ENCODE measurements at regions not wholly inside any gene's neighbourhood (a gene's known extent, or its start where the extent isn't known, plus 50 kb on each side); places are given as distances from the start of the nearest gene placed in this dataset.

DNA sequence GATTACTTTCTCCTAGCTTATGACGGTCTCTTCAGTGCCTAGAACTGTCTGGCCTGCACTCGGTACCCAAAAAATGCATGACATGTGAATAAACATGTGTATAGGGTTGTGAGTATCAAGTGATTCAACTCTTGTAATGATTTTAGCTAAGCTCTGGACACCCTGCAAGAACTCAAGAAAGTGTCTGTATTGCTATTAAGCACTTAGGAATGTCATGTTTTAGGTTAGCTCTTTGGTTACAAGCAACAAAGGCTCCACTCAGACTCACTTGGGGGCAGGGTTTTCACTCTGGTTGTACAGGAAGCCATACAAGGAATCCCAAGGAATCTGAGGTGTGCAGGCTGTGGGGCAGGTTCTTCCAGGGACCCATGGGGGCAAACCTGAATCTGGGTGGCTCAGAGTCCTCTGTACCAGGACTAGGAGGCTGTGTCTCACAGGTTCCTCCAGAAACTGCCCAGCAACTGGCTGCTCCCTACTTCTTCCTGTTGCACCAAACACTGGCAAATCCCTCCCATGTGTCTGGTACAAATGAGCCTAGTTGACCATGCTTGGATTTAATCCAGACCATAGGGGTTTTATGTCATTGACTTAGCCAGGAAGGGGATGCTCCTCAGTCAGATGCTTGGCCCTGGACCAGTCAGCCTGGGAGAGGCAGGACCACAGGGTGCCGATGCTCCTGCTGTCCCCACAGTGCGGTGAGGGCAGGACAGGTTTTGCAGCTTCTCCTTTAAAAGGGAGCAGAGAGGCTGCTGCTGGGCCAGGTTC, 77.9 kb upstream of the CDH4 start:
- H3K4me3 ChIP-seq (ENCODE audit: control insufficient read depth, low read depth, low read length) = no peak overlapping the region
- no peak for DNase-seq (ENCODE audit: low read depth)
- TF ChIP-seq, protein P1, sequence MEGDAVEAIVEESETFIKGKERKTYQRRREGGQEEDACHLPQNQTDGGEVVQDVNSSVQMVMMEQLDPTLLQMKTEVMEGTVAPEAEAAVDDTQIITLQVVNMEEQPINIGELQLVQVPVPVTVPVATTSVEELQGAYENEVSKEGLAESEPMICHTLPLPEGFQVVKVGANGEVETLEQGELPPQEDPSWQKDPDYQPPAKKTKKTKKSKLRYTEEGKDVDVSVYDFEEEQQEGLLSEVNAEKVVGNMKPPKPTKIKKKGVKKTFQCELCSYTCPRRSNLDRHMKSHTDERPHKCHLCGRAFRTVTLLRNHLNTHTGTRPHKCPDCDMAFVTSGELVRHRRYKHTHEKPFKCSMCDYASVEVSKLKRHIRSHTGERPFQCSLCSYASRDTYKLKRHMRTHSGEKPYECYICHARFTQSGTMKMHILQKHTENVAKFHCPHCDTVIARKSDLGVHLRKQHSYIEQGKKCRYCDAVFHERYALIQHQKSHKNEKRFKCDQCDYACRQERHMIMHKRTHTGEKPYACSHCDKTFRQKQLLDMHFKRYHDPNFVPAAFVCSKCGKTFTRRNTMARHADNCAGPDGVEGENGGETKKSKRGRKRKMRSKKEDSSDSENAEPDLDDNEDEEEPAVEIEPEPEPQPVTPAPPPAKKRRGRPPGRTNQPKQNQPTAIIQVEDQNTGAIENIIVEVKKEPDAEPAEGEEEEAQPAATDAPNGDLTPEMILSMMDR (IDR thresholded peaks at IDR 0.05; ENCODE audit: control insufficient read depth, insufficient read depth, low read depth, low read length, missing control alignments) = no peak

DNA sequence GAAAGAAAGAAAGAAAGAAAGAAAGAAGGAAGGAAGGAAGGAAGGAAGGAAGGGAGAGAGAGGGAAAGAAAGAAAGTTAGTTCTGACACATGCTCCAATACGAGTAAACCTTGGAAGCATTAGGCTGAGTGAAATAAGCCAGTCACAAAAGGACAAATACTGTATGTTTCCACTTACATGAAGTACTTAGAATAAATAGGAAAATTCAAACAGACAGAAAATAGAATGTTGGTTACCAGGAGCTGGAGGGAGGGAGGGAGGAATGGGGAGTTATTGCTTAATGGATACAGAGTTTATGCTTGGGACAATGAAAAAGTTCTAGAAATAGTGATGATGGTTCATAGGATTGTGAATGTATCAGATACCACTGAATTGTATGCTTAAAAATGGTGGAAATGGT, 75.2 kb upstream of the CDH4 start:
- no peak overlapping the region for H3K4me3 ChIP-seq (ENCODE audit: control insufficient read depth, low read depth, low read length)
- no peak for DNase-seq (ENCODE audit: low read depth)
- TF ChIP-seq, protein P1 (IDR thresholded peaks at IDR 0.05; ENCODE audit: control insufficient read depth, insufficient read depth, low read depth, low read length, missing control alignments) = no peak

DNA sequence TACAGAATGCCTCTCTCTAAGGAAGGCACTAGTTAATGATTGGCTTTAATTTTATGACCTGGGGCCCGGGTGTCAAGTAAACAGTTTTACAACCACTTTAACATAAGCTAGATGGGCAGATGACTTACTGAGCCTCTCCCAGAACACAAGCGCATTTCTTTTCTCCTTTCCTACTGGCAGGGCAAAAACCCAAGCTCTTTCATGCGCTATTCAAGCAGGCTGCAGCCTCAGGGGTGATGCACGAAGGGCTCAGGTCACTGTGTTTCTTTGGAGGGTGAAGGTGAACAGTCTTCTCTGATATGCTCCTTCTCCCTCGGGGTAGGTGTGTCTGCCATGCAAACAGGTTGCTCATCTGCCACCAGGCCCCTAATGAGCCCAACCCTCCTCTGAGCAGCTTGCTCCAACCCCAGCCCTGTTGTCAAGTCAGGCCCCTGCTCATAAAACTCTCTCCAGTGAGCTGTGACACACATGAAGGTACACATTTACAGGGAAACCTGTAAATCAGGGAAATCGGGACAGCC, 73.5 kb upstream of the CDH4 start:
- no peak overlapping the region for H3K4me3 ChIP-seq (ENCODE audit: control insufficient read depth, low read depth, low read length)
- TF ChIP-seq, protein P1 (IDR thresholded peaks at IDR 0.05; ENCODE audit: control insufficient read depth, insufficient read depth, low read depth, low read length, missing control alignments) = no peak
- DNase-seq (ENCODE audit: low read depth) = no peak

DNA sequence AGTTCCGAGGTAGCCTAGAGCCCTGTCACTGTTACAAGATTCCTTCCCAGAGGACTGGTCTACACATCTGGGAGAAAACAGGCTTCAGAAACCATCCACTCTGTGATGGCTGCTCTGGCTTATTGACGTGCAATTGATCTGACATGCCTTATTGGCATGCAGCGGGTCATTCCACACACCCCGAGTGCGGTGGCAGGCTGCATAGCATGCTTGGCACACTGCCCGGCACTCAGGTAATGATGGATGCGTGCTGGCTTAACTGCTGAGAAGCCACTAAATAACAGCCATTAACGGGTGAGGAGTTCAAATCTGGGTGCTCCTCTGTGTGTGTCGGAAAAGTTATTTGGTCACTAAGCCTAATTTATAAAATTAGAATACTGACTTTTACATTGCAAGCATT, 67.9 kb upstream of the CDH4 start:
- no peak overlapping the region for H3K4me3 ChIP-seq (ENCODE audit: control insufficient read depth, low read depth, low read length)
- TF ChIP-seq, protein P1 (IDR thresholded peaks at IDR 0.05; ENCODE audit: control insufficient read depth, insufficient read depth, low read depth, low read length, missing control alignments) = no peak
- DNase-seq (ENCODE audit: low read depth) = no peak

DNA sequence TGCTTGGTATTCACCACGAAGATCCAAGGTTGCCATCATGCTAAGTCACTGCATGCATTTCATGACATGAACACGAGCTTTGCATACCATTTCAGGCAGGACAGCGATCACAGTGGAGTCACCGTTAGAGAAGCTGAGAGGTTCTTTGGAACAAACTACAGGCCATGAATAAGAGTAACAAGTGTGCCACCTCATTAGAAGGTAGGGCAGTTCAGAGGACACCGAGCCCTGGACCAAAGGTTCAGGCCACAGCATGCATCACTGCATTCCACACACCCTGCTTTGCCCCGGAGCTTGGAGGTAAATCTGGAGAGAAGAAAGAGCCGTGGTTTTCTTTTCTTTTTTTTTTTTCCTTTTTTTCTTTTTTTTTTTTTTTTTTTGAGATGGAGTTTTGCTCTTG, 66.9 kb upstream of the CDH4 start:
- H3K4me3 ChIP-seq (ENCODE audit: control insufficient read depth, low read depth, low read length) = no peak overlapping the region
- TF ChIP-seq, protein P1 (IDR thresholded peaks at IDR 0.05; ENCODE audit: control insufficient read depth, insufficient read depth, low read depth, low read length, missing control alignments) = no peak
- DNase-seq (ENCODE audit: low read depth) = no peak

DNA sequence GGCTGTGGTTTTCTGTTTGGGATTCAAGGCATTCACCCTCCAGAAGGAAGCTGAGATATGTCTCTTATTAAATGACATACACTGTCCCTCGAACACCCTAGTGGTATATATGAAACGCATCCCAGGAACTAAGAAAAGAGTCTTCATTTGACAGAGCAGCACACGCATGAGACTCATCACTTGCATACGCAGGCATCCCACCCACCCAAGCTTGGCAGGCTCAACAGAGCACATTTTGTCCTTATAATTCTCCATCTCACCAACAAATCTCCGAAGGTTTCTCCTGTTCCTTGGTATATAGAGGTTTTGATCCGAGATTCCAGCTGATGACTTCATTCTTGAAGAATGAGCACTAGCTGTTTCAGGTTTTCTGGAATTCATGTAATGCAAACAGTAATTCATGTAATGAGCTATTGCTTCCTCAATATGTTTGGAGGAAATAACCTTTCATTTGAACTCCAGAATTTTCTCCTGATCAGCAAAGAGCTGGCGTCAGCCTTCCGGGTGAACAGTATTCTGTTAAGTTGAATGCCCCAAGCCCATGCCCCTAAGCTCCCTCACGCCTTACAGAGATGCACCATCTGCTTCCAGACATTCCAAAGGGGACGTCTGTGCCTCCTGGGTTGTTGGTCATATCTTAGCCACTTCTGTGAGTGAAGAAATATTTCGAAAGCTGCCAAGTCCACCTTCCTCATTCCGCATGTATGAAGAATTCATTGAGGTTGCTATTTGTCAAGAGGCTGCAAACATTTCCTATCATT, 66.0 kb upstream of the CDH4 start:
- no peak overlapping the region for H3K4me3 ChIP-seq (ENCODE audit: control insufficient read depth, low read depth, low read length)
- TF ChIP-seq, protein P1 (IDR thresholded peaks at IDR 0.05; ENCODE audit: control insufficient read depth, insufficient read depth, low read depth, low read length, missing control alignments) = peak; percentile 9
- DNase-seq (ENCODE audit: low read depth) = peak; percentile 87
